ENCODE measurements at regions not wholly inside any gene's neighbourhood (a gene's known extent, or its start where the extent isn't known, plus 50 kb on each side); places are given as distances from the start of the nearest gene placed in this dataset. TPM values are rescaled to one million over a fixed set of nuclear protein-coding genes. Genes with fewer than 3 reads are reported as not detected.
A peak's percentile ranks its signal among the peaks of the same experiment; 100 is the strongest.

DNA sequence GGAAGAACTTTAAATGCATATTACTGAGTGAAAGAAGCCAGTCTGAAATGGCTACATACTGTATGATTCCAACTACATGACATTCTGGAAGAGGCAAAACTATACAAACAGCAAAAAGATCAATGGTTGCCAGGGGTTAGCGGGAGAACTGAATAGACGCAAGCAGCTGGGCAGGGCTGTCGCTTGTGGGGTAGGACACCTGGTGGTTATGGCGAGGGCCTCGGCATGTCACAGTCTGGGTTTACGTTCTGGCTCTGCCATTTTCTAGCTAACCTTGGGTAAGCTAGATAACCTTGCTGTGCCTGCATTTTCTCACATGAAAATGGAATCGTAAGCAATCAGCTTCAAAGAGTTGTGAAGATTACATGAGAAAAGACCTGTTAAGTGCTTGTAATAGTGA, 55.2 kb upstream of the SYT13 start:
- H4K20me1 ChIP-seq (ENCODE audit: insufficient read depth), result no peaks in the 10 kb centered on the region
- no peaks in the 10 kb centered on the region for H3F3A ChIP-seq (ENCODE audit: insufficient read depth)
- no peak overlapping the region for H2AFZ ChIP-seq
- H3K9me2 ChIP-seq (ENCODE audit: insufficient read depth), result no peaks in the 10 kb centered on the region
- no peak overlapping the region for H3K4me2 ChIP-seq (ENCODE audit: unreplicated experiment)
- no peaks in the 10 kb centered on the region for H3K9me3 ChIP-seq (ENCODE audit: low read depth)
- no peak for TF ChIP-seq EZH2phosphoT487 (IDR thresholded peaks at IDR 0.05; ENCODE audit: insufficient read depth, low read depth)
- no peak for TF ChIP-seq EZH2 (IDR thresholded peaks at IDR 0.05; ENCODE audit: insufficient read depth, poor library complexity, severe bottlenecking)
- no peaks in the 10 kb centered on the region for H3K36me3 ChIP-seq (ENCODE audit: low read depth)
- H3K79me2 ChIP-seq (ENCODE audit: insufficient read depth), result no peaks in the 10 kb centered on the region
- H3K27me3 ChIP-seq (replicated peaks; ENCODE audit: insufficient read depth), result peaks cover 28% of the 10 kb centered on the region
- H3K27ac ChIP-seq, result no peak overlapping the region
- no peak for DNase-seq
- H3K4me3 ChIP-seq, result no peak overlapping the region
- WGBS, 2 experiments (ENCODE audit: low coverage in 1 of 2, low lambda C conversion rate in 2 of 2, missing lambda C conversion rate in 2 of 2), result 63 to 73% methylated on average over 7 of the region's 7 CpGs
- 0 out of 2 replicates have a peak, but pooled peaks cover 4% of the 10 kb centered on the region for H3K4me1 ChIP-seq (ENCODE audit: insufficient read depth)
- H3K9ac ChIP-seq, result no peak overlapping the region
- in situ Hi-C loops (cut with MboI), result no loop called here

- in situ Hi-C loops (cut with MboI), result no loop called here
- 2 to 3% methylated on average over 25 to 26 of the region's 26 CpGs for WGBS, 2 experiments (ENCODE audit: low coverage in 1 of 2, low lambda C conversion rate in 2 of 2, missing lambda C conversion rate in 2 of 2)
- no peak for TF ChIP-seq EZH2 (IDR thresholded peaks at IDR 0.05; ENCODE audit: insufficient read depth, poor library complexity, severe bottlenecking)
- TF ChIP-seq EZH2phosphoT487 (IDR thresholded peaks at IDR 0.05; ENCODE audit: insufficient read depth, low read depth), result no peak
Measured at GRCh38 chr11:45339729-45340519, 53.8 kb upstream of the SYT13 start.

GRCh38 chr11:45337583-45338360, 51.6 kb upstream of the SYT13 start:
- no peak overlapping the region for H3K9ac ChIP-seq
- H3K4me2 ChIP-seq (ENCODE audit: unreplicated experiment), result no peak overlapping the region
- no peak overlapping the region for H3K4me3 ChIP-seq
- H3K9me2 ChIP-seq (ENCODE audit: insufficient read depth), result no peaks in the 10 kb centered on the region
- H3K9me3 ChIP-seq (ENCODE audit: low read depth), result no peaks in the 10 kb centered on the region
- no peaks in the 10 kb centered on the region for H3K79me2 ChIP-seq (ENCODE audit: insufficient read depth)
- 0 out of 2 replicates have a peak, but pooled peaks cover 4% of the 10 kb centered on the region for H3K4me1 ChIP-seq (ENCODE audit: insufficient read depth)
- no peak overlapping the region for H3K27ac ChIP-seq
- no peaks in the 10 kb centered on the region for H3F3A ChIP-seq (ENCODE audit: insufficient read depth)
- in situ Hi-C loops (cut with MboI), result no loop called here
- TF ChIP-seq EZH2phosphoT487 (IDR thresholded peaks at IDR 0.05; ENCODE audit: insufficient read depth, low read depth) (no peak), EZH2 (IDR thresholded peaks at IDR 0.05; ENCODE audit: insufficient read depth, poor library complexity, severe bottlenecking) (no peak)
- no peak for DNase-seq
- no peaks in the 10 kb centered on the region for H4K20me1 ChIP-seq (ENCODE audit: insufficient read depth)
- H2AFZ ChIP-seq, result no peak overlapping the region
- 48 to 53% methylated on average over 10 of the region's 10 CpGs for whole genome bisulfite sequencing, 2 experiments (ENCODE audit: low coverage in 1 of 2, low lambda C conversion rate in 2 of 2, missing lambda C conversion rate in 2 of 2)
- peaks cover 7% of the 10 kb centered on the region; the same call in 1 of the 2 replicates for H3K27me3 ChIP-seq (replicated peaks; ENCODE audit: insufficient read depth)
- H3K36me3 ChIP-seq (ENCODE audit: low read depth), result no peaks in the 10 kb centered on the region

More at GRCh38 chr11:45339729-45340519, 53.8 kb upstream of the SYT13 start:
- Histone ChIP-seq H4K20me1 (ENCODE audit: insufficient read depth) (no peaks in the 10 kb centered on the region), H3K9ac (no peak overlapping the region), H3K4me3 (peak overlapping the region; percentile 57), H3K27ac (no peak overlapping the region), H3K27me3 (replicated peaks; ENCODE audit: insufficient read depth) (peaks cover 22% of the 10 kb centered on the region), H2AFZ (peak overlapping the region; percentile 31), H3K36me3 (ENCODE audit: low read depth) (no peaks in the 10 kb centered on the region), H3K4me1 (ENCODE audit: insufficient read depth) (0 out of 2 replicates have a peak, but pooled peaks cover 4% of the 10 kb centered on the region), H3K4me2 (ENCODE audit: unreplicated experiment) (peak overlapping the region; percentile 66), H3K79me2 (ENCODE audit: insufficient read depth) (no peaks in the 10 kb centered on the region), H3F3A (ENCODE audit: insufficient read depth) (no peaks in the 10 kb centered on the region), H3K9me3 (ENCODE audit: low read depth) (no peaks in the 10 kb centered on the region), H3K9me2 (ENCODE audit: insufficient read depth) (no peaks in the 10 kb centered on the region)
- peak; percentile 85 for DNase-seq

DNA sequence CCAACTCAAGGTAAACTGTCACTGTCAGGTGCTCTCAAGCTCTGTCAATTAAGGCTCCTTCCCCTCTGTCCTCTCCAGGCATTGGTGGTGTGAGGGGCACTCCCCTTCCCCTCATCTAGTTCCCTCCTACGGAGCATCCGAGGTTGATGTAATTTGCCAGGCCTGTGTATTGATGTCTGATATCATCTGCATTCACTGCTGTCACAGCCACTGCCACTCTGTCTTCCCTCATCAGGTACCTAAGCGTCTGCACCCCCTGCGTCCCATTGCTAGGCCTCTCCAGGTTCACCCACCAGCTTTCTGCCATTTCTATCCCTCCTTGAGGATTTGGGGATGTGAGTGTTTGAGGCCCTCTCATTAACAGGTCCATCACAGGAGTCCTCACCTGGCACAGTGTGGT, 50.0 kb upstream of the SYT13 start:
- Histone ChIP-seq H3K27ac (no peak overlapping the region), H3K9me3 (ENCODE audit: low read depth) (no peaks in the 10 kb centered on the region), H3K9me2 (ENCODE audit: insufficient read depth) (no peaks in the 10 kb centered on the region), H3K27me3 (replicated peaks; ENCODE audit: insufficient read depth) (peaks cover 10% of the 10 kb centered on the region; the same call in 1 of the 2 replicates), H3K79me2 (ENCODE audit: insufficient read depth) (no peaks in the 10 kb centered on the region), H3K36me3 (ENCODE audit: low read depth) (no peaks in the 10 kb centered on the region), H3K4me2 (ENCODE audit: unreplicated experiment) (no peak overlapping the region), H3K9ac (no peak overlapping the region), H3F3A (ENCODE audit: insufficient read depth) (no peaks in the 10 kb centered on the region), H3K4me1 (ENCODE audit: insufficient read depth) (0 out of 2 replicates have a peak, but pooled peaks cover 4% of the 10 kb centered on the region), H2AFZ (no peak overlapping the region), H3K4me3 (no peak overlapping the region), H4K20me1 (ENCODE audit: insufficient read depth) (no peaks in the 10 kb centered on the region)
- TF ChIP-seq EZH2 (IDR thresholded peaks at IDR 0.05; ENCODE audit: insufficient read depth, poor library complexity, severe bottlenecking) (no peak), EZH2phosphoT487 (IDR thresholded peaks at IDR 0.05; ENCODE audit: insufficient read depth, low read depth) (no peak)
- in situ Hi-C loops (cut with MboI), result no loop called here
- 61 to 62% methylated on average over 4 of the region's 4 CpGs for WGBS, 2 experiments (ENCODE audit: low coverage in 1 of 2, low lambda C conversion rate in 2 of 2, missing lambda C conversion rate in 2 of 2)
- DNase-seq, result no peak

Small RNA genes in the stretch of these regions (small RNA-seq; reads per million reads assigned to genes)
- gene AC103855.4 (ENCODE audit: low read depth, low replicate concordance), result not detected

All from GM23248 (cell line).